HCEC 1CT (cell line): ENCODE measurements at regions not wholly inside any gene's neighbourhood (a gene's known extent, or its start where the extent isn't known, plus 50 kb on each side); places are given as distances from the start of the nearest gene placed in this dataset.
"Not testable (repeated sequence)": the region's sequence is repeated elsewhere in the genome, so short reads cannot be mapped to it uniquely, and the experiment has no call there.

Experiments used
- DNase-seq: peaks from one replicate; pipeline ENCODE4 v3.0.0-alpha.2; 2017

- DNase-seq = no peak
Measured at GRCh38 chr2:172295677-172296076, 131.7 kb upstream of the ITGA6 start.

- no peak for DNase-seq
Measured at GRCh38 chr2:172296267-172297046, 130.9 kb upstream of the ITGA6 start.

GRCh38 chr2:172297531-172297930, 129.9 kb upstream of the ITGA6 start:
- DNase-seq = no peak

DNA sequence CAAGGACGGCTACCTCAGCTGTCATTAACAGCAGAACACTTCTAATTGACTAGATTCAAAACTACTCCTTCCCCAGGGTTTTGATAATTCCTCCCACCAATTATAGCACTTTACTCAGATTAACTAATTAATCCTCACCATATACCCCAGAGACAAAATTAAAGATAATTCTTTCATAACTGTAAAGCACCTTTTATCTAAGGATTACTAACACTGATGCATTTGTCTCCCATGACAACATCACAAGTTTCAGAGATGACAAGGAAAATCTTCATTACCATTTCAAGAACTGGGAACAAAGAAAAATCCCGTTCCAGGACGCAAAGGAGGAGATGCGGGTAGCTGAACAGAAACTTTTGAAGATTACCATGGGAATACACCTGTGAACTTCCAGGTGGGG, 129.4 kb upstream of the ITGA6 start:
- no peak for DNase-seq

DNA sequence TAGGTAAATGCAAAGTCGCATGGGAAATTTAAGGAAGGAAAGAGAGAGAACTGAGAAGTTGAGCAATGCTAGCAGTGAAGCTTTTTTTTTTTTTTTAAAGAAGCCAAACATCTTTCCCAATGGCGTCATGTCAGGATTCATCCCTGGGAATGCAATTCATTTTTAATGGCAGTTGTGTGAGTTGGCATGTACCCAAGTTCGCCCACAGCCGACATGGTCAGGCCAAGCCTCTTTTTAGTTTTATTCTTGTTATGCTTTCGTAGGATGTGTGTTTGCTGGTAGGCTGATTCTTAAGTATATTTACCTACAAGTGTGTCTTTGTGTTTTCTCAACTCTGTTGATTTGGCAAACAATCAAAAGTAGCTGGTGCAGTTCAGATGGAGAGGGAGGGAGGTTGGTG, 127.6 kb upstream of the ITGA6 start:
- peak; percentile 30 for DNase-seq

- no peak for DNase-seq
Measured at GRCh38 chr2:172300851-172301250, 126.5 kb upstream of the ITGA6 start.

- DNase-seq = peak; percentile 41
Measured at GRCh38 chr2:172305066-172305465, 122.3 kb upstream of the ITGA6 start.

DNA sequence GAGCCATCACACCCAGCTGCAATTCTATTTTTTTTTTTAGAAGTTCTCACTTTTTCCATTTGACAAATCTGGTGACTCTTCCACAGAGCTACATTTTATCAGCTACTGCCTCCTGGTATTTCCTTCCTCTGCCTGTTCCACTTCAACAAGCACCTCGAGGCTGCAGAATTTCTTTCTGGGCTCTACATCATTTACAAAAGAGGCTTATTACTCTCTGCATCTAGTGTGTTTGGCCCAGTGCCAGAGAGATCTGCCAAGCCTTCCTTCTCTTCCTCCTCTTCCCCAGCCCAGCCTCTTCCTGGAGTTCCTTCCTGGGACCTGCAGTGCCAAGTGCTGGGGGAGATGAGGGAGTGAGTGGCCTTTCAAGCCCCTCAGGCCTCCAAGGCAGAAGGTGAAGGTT, 119.6 kb upstream of the ITGA6 start:
- no peak for DNase-seq

- DNase-seq = no peak
Measured at GRCh38 chr2:172308253-172308935, 119.0 kb upstream of the ITGA6 start.

DNA sequence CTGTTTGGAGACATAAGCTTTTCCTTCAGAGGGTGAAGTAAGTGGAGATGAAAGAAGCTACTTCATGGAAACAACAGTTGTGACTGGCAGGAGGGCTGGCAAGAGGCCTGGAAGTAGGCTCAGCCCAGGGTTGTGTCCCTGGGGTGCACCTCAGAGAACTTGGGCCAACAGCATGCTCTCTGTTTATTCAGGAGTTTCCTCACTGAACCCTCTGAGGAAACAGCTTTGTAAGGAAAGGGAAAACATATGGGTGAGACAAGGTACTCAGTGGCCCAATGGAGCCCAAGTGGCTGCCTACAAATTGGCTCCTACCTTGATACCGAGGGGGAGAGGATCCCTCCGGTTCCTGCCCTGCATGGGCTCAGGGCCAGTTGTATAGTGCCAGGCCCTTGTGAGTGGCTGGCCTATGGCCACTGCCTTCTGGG, 115.5 kb upstream of the ITGA6 start:
- no peak for DNase-seq

- DNase-seq = no peak
Measured at GRCh38 chr2:172313715-172314341, 113.6 kb upstream of the ITGA6 start.

GRCh38 chr2:172315070-172315469, 112.3 kb upstream of the ITGA6 start:
- not testable (repeated sequence) for DNase-seq

GRCh38 chr2:172322049-172322448, 105.3 kb upstream of the ITGA6 start:
- no peak for DNase-seq

DNA sequence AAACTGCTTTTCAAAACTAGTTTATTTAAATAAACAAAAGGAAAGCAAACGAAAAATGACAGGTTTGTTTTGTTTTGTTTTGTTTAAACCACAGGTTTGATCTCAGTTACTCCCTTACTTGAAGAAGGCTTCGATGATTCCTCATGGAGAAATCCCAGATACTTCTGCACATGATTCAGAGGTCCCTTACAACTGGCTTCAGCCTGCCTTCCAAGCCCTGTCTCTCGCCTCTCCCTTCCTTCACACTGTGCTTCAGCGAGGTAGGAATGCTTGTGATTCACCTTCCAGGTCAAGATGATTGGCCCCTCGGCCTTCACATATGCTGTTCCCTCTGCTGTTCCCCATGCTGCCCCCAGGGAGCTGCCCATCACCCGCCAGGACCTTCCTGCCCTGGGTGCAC, 104.1 kb upstream of the ITGA6 start:
- DNase-seq = peak; percentile 9

GRCh38 chr2:172323861-172324597, 103.4 kb upstream of the ITGA6 start:
- DNase-seq = no peak

GRCh38 chr2:172326211-172326509, 101.2 kb upstream of the ITGA6 start:
- no peak for DNase-seq

DNA sequence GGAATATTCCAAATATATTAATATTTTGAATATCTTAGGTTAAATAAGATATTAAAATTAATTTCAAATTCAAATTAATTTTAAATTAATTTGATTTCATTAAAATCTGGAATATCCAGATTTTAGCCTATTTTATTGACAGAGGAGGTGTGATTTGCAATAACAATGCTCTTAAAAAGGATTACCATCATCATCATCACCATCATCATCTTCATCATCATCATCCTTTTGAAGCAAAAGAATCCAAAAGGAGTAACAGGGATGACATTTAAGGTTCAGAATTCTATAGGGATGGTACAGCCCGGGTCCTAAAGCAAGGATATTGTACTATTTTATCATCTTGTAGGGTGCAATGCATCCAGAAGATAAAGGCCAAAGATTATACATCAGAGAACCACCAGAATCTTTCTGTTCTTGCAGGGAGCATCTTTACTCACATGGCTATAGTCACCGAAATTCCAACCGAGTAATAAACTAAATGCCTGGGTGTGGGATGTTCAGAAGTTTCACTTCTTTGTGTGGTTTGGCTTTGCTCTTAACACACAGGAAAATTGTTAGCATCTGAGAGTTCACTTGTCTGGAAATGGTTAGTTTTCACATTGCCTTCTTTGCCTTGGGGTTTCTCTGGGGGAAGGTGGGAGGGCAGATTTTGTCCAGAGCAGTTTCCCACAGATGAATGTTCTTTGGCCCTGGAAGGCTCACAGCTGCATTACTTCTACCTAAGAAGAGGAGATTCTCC, 99.1 kb upstream of the ITGA6 start:
- DNase-seq = no peak

GRCh38 chr2:172329416-172329773, 98.0 kb upstream of the ITGA6 start:
- DNase-seq = no peak

- no peak for DNase-seq
Measured at GRCh38 chr2:172329774-172330671, 97.4 kb upstream of the ITGA6 start.

DNA sequence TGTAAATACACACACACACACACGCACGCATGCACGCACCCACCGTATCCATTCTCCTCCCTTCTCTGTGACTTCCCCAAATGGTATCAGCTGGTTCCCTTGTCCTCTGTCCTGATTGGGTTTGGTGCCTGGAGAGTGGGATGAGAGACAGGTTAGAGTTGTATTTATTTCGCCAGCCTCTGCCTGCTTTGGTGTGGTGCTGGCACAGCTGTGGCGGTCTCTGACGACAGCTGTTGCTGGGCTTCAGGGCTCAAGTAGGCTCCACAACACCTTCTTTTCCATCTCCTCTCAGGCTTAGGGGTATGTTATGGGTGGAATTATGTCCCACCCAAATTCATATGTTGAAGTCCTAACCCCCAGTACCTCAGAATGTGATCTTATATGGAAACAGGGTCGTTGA, 94.9 kb upstream of the ITGA6 start:
- DNase-seq = no peak

- no peak for DNase-seq
Measured at GRCh38 chr2:172333235-172333977, 94.0 kb upstream of the ITGA6 start.
